MM.1S (cell line): ENCODE measurements at regions not wholly inside any gene's neighbourhood (a gene's known extent, or its start where the extent isn't known, plus 50 kb on each side); places are given as distances from the start of the nearest gene placed in this dataset.

ENCODE experiments used
- DNase-seq: peaks from one replicate; pipeline ENCODE4 v3.0.0-alpha.2; 2015
- H2AFZ ChIP-seq: fragments of 300-600 bp; sonication (generic); 2 replicates; pipeline ENCODE4 v1.6.0; 2016; ENCODE audit warnings: antibody characterized with exemption, low read length
- H3F3A ChIP-seq: fragments of 300-600 bp; sonication (generic); 2 replicates; pipeline ENCODE4 v1.6.1; 2016; ENCODE audit warnings: mild to moderate bottlenecking, antibody characterized with exemption, low read length, moderate library complexity, mixed read lengths; ENCODE audit not compliant: insufficient read depth
- H3K27ac ChIP-seq: fragments of 300-600 bp; sonication (generic); 2 replicates; pipeline ENCODE4 v1.5.1; 2016; ENCODE audit warnings: mild to moderate bottlenecking, low read length
- H3K27me3 ChIP-seq: fragments of 300-600 bp; sonication (generic); replicated peaks from 2 replicates; pipeline ENCODE4 v1.6.0; 2016; ENCODE audit warnings: low read length; ENCODE audit not compliant: insufficient read depth
- H3K36me3 ChIP-seq: fragments of 300-600 bp; sonication (generic); replicated peaks from 2 replicates; pipeline ENCODE4 v1.6.1; 2016; ENCODE audit warnings: mild to moderate bottlenecking, low read length, mixed read lengths; ENCODE audit not compliant: insufficient read depth
- H3K4me1 ChIP-seq: fragments of 300-600 bp; sonication (generic); 2 replicates; pipeline ENCODE4 v1.6.1; 2016; ENCODE audit warnings: low read length, mixed read lengths
- H3K4me2 ChIP-seq: fragments of 300-600 bp; sonication (generic); 2 replicates; pipeline ENCODE4 v1.6.0; 2016; ENCODE audit warnings: low read depth, low read length
- H3K4me3 ChIP-seq: fragments of 300-600 bp; sonication (generic); 2 replicates; pipeline ENCODE4 v1.5.1; 2016; ENCODE audit warnings: low read length, mixed read lengths
- H3K79me2 ChIP-seq: fragments of 300-600 bp; sonication (generic); 2 replicates; pipeline ENCODE4 v1.6.1; 2016; ENCODE audit warnings: mixed run types, low read length, mixed read lengths
- H3K9ac ChIP-seq: fragments of 300-600 bp; sonication (generic); 2 replicates; pipeline ENCODE4 v1.6.1; 2016; ENCODE audit warnings: low read length, mixed read lengths
- H3K9me2 ChIP-seq: fragments of 300-600 bp; sonication (generic); replicated peaks from 2 replicates; pipeline ENCODE4 v1.6.1; 2016; ENCODE audit warnings: mild to moderate bottlenecking, low read length, mixed read lengths; ENCODE audit not compliant: insufficient read depth
- H3K9me3 ChIP-seq: fragments of 300-600 bp; sonication (generic); replicated peaks from 2 replicates; pipeline ENCODE4 v1.6.1; 2016; ENCODE audit warnings: mild to moderate bottlenecking, low read length, mixed read lengths; ENCODE audit not compliant: insufficient read depth
- H4K20me1 ChIP-seq: fragments of 300-600 bp; sonication (generic); 2 replicates; pipeline ENCODE4 v1.6.1; 2016; ENCODE audit warnings: mild to moderate bottlenecking, low read length, moderate library complexity, mixed read lengths; ENCODE audit not compliant: insufficient read depth
- EZH2 ChIP-seq: fragments of 300-600 bp; sonication (generic); optimal IDR thresholded peaks from 2 replicates; pipeline ENCODE3; 2017; ENCODE audit warnings: low read depth, mild to moderate bottlenecking, antibody characterized with exemption, low read length, mixed read lengths
- EZH2phosphoT487 ChIP-seq: fragments of 300-600 bp; sonication (generic); IDR thresholded peaks from 2 replicates; pipeline ENCODE4 v1.6.1; 2018; ENCODE audit warnings: antibody characterized with exemption, low read length
- TF ChIP-seq, protein P1 (sequence below): fragments of 300-600 bp; sonication (generic); IDR thresholded peaks from 2 replicates; pipeline ENCODE4 v1.5.1; 2016; ENCODE audit warnings: antibody characterized with exemption, low read length, mixed read lengths

DNA sequence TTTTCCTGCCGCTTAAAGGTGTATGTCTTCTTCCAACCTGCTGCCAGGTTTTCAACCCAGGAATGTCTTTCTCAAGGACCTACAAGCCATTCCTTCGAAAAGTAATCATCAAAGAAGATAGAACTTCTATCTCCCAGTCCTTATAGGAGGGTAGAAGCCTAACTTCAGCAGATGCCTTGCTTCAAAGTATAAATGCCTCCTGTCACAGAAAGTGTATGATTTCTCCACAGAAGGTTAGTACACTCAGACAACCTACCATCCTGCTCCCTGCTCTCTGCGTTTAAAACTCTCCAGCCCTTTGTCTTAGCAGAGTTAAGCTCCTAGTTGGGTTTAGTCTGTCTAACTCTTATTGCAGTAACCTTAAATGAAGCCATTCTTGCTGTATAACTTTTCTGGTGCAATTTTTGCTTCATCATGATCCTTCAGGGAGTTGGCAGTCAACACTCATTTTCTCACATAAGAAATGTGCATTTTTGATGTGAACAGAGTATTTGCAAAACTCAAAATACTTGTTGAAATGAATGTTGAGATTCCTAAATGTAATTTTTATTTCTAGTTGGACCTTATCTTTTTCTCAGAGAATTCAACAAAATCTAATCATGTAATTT is 737.5 kb downstream of the LIG4 start:
- H3K4me1 ChIP-seq, result no peaks in the 10 kb centered on the region
- no peaks in the 10 kb centered on the region for H3K36me3 ChIP-seq
- no peak overlapping the region for H3K4me2 ChIP-seq
- no peaks in the 10 kb centered on the region for H3K9me3 ChIP-seq
- no peaks in the 10 kb centered on the region for H3K9me2 ChIP-seq
- H4K20me1 ChIP-seq, result no peaks in the 10 kb centered on the region
- TF ChIP-seq EZH2, result no peak
- H3K9ac ChIP-seq, result no peak overlapping the region
- DNase-seq, result no peak
- no peak overlapping the region for H2AFZ ChIP-seq
- no peaks in the 10 kb centered on the region for H3F3A ChIP-seq
- no peaks in the 10 kb centered on the region for H3K27me3 ChIP-seq
- no peak overlapping the region for H3K4me3 ChIP-seq
- H3K79me2 ChIP-seq, result no peaks in the 10 kb centered on the region
- H3K27ac ChIP-seq, result no peak overlapping the region

GRCh38 chr13:107475753-107476453 is 739.4 kb downstream of the LIG4 start:
- no peaks in the 10 kb centered on the region for H3K9me3 ChIP-seq
- H3K4me3 ChIP-seq, result no peak overlapping the region
- no peak overlapping the region for H3K27ac ChIP-seq

DNA sequence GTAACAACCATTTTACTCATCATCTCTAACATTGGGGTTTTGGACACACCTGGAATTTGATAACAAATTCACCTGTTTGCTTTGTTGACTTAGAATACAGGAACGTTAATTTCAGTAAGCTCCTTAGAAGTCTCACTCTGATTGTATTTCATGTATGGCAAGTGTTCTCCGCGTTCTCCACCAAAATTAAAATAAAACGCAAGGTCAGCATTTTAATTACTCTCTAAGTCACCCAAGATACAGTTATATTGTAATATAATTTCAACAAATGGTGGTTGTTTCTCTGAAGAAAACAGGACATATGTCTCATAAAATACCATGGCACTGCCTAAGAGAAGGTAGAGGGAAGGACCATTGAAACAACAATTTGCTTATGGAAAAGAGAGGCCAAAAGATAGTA is 742.1 kb downstream of the LIG4 start:
- Histone ChIP-seq H3K9me2 (no peaks in the 10 kb centered on the region), H3K36me3 (no peaks in the 10 kb centered on the region), H4K20me1 (no peaks in the 10 kb centered on the region), H3K4me2 (no peak overlapping the region), H3K27me3 (no peaks in the 10 kb centered on the region), H3K4me1 (no peaks in the 10 kb centered on the region), H3K4me3 (no peak overlapping the region), H2AFZ (no peak overlapping the region), H3F3A (no peaks in the 10 kb centered on the region), H3K27ac (no peak overlapping the region), H3K9ac (no peak overlapping the region), H3K9me3 (no peaks in the 10 kb centered on the region), H3K79me2 (no peaks in the 10 kb centered on the region)
- TF ChIP-seq EZH2phosphoT487 (no peak), EZH2 (no peak)
- TF ChIP-seq, protein P1, sequence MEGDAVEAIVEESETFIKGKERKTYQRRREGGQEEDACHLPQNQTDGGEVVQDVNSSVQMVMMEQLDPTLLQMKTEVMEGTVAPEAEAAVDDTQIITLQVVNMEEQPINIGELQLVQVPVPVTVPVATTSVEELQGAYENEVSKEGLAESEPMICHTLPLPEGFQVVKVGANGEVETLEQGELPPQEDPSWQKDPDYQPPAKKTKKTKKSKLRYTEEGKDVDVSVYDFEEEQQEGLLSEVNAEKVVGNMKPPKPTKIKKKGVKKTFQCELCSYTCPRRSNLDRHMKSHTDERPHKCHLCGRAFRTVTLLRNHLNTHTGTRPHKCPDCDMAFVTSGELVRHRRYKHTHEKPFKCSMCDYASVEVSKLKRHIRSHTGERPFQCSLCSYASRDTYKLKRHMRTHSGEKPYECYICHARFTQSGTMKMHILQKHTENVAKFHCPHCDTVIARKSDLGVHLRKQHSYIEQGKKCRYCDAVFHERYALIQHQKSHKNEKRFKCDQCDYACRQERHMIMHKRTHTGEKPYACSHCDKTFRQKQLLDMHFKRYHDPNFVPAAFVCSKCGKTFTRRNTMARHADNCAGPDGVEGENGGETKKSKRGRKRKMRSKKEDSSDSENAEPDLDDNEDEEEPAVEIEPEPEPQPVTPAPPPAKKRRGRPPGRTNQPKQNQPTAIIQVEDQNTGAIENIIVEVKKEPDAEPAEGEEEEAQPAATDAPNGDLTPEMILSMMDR, result no peak
- DNase-seq, result no peak

More at GRCh38 chr13:107475753-107476453, 739.4 kb downstream of the LIG4 start:
- no peak for TF ChIP-seq EZH2phosphoT487
- TF ChIP-seq EZH2, result no peak
- TF ChIP-seq, protein P1, result no peak
- H3K4me1 ChIP-seq, result no peaks in the 10 kb centered on the region
- H3K36me3 ChIP-seq, result no peaks in the 10 kb centered on the region
- no peak overlapping the region for H2AFZ ChIP-seq
- no peaks in the 10 kb centered on the region for H3K27me3 ChIP-seq
- no peak overlapping the region for H3K9ac ChIP-seq
- no peaks in the 10 kb centered on the region for H4K20me1 ChIP-seq
- H3K4me2 ChIP-seq, result no peak overlapping the region
- H3K79me2 ChIP-seq, result no peaks in the 10 kb centered on the region
- H3K9me2 ChIP-seq, result no peaks in the 10 kb centered on the region
- H3F3A ChIP-seq, result no peaks in the 10 kb centered on the region
- no peak for DNase-seq
